Amygdala (tissue), 56 donors: ENCODE measurements at regions not wholly inside any gene's neighbourhood (a gene's known extent, or its start where the extent isn't known, plus 50 kb on each side); places are given as distances from the start of the nearest gene placed in this dataset.
"Not testable (repeated sequence)": the region's sequence is repeated elsewhere in the genome, so short reads cannot be mapped to it uniquely, and the experiment has no call there.

Experiments used
- DNase-seq, 56 donors: peaks; one replicate each; lab custom pipeline; 2025; lab: John Stamatoyannopoulos, UW

DNA sequence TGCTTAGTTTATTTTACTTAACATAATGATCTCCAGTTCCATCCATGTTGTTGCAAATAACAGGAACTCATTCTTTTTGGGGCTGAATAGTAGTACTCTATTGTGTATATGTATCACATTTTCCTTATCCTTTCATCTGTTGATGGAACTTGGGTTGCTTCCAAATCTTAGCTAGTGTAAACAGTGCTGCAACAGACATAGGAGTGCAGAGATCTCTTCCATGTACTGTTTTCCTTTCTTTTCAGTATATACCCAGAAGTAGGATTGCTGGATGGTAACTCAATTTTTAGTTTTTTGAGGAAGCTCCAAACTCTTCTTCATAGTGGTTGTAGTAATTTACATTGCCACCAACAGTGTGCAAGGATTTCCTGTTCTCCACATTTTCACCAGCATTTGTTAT, 138.8 kb upstream of the POC5 start:
- no peak for DNase-seq

DNA sequence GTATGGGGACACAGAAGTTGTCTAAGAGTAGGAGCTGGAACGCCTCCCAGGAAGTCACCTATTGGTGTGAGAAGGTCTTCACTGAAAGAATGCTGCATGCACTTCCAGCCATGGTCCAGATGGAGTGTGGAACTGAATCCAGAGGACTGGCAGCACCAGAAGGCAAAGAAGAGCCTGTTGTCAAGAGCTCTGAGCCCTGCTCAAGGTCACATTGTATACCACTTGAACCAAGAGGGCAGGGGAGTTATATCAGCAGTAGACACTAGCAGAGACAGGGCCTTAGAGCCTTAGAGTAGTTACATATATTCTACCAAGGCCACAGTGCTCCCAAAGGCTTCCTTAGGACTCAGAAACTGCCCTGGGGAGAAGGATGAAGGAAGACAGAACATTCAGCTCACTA, 130.8 kb upstream of the POC5 start:
- no peak for DNase-seq

- DNase-seq: no peak
These were observed 130.4 kb upstream of the POC5 start for GRCh38 chr5:75847561-75848021.

DNA sequence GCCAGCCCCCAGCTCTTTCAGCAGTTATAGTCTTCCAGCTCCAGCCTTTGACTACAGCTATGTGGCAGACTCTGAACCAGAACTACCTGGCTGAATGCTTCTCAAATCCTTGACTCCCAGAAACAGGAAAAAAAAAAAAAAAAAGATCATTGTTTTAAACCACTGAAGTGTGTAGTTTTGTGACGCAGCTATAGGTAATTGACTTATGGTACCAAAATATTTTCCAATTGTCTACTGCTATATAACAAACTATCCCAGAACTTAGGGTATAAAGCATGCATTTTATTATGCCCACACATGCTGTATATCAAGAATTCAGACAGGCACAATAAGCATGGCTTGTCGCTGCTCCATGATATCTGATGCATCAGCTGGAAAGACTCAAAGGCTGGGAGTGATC, 127.1 kb upstream of the POC5 start:
- no peak for DNase-seq

- DNase-seq: no peak
These were observed 126.1 kb upstream of the POC5 start for GRCh38 chr5:75843319-75843718.

DNA sequence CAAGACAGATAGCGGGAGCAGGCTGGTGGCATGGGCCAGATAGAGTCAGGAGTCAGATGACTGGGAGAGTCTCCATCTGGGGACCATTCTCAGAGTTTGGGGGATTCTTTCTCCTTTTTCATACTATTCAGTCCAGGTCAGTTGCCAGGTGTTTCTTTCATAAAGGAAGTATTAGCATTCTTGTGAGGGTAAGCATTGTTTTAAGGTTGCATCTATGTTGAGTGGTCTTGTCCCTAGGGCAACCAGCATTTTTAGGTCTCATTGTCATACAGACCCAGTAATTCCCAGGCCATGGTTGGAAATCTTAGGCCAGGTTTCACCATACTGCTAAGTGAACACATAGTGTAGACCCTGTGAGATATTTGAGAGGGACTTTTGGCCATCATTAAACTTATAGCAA, 122.3 kb upstream of the POC5 start:
- DNase-seq: no peak

- no peak for DNase-seq
These were observed 120.1 kb upstream of the POC5 start for GRCh38 chr5:75837258-75837841.

DNA sequence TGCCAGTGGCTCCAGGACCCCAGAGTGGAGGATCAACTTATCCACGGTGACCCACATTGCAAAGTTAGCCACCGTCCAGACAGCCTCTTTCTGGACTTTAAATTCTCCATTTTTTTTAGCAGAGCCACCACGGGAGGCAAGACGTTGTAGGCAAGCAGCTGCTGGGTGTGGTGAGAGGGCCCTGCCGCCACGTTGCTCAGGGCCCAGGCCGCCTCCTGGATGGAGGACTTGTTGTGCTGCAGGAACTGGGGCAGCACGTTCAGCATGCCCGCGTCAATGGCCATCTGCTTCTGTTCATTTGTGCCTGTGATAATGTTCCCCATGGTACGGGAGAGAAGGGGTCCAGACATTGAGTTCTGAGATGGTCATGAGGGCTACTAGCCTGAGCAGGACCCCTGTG, 114.3 kb upstream of the POC5 start:
- no peak for DNase-seq

DNA sequence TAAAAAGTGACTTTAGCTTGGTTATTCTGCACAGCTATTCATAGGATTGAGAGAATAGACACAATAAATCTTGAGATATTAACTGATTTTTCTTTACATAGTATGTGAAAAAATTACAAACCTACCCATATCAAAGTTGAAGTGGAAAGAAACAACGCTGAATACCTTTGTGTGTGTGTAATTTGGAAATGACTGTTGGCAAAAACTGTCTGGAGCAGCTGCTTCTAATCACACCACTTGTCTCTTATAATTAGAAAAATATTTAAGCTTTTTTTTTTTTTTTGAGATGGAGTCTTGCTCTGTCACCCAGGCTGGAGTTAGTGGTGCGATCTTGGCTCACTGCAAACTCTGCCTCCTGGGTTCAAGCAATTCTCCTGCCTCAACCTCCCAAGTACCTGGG, 110.8 kb upstream of the POC5 start:
- DNase-seq: no peak

GRCh38 chr5:75824323-75824722, 107.1 kb upstream of the POC5 start:
- DNase-seq: no peak

GRCh38 chr5:75823811-75824210, 106.6 kb upstream of the POC5 start:
- DNase-seq: no peak

DNA sequence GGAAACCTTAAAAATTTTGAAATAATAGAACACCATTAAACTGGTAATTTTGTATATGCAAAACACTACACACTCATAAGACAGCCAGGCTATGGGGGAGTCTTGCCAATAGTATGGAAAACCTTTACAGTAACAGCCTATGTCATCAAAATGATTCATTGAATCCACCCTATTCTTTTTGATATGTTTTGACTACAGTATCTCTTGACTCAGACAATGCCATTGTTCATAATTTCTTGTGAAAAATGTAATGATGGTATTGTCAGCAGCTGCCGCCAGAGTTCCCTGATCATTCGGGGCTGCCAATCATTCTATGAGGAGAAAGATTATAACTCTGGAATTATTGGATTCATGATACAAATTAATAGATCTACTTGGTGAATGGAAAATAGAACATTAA, 101.4 kb upstream of the POC5 start:
- DNase-seq: no peak

DNA sequence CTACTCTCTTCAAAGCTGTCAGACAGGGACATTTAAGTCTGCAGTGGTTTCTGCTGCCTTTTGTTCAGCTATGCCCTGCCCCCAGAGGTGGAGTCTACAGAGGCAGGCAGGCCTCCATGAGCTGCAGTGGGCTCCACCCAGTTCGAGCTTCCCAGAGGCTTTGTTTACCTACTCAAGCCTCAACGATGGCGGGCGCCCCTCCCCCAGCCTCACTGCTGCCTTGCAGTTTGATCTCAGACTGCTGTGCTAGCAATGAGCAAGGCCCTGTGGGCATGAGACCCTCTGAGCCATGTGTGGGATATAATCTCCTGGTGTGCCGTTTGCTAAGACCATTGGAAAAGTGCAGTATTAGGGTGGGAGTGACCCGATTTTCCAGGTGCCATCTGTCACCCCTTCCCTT, 82.5 kb upstream of the POC5 start:
- not testable (repeated sequence) for DNase-seq

- not testable (repeated sequence) for DNase-seq
These were observed 52.1 kb upstream of the POC5 start for GRCh38 chr5:75769338-75769737.
